ENCODE measurements at regions not wholly inside any gene's neighbourhood (a gene's known extent, or its start where the extent isn't known, plus 50 kb on each side); places are given as distances from the start of the nearest gene placed in this dataset.

- TF ChIP-seq CTCF (IDR thresholded peaks at IDR 0.05) (no peak), POLR2A (IDR thresholded peaks at IDR 0.05) (no peak)
Observed at GRCh38 chr10:83848677-83849076, 290.6 kb upstream of the GHITM start.

Measured in heart left ventricle (tissue), 13 donors.